Thoracic aorta (tissue), 2 donors: ENCODE measurements at regions not wholly inside any gene's neighbourhood (a gene's known extent, or its start where the extent isn't known, plus 50 kb on each side); places are given as distances from the start of the nearest gene placed in this dataset.

ENCODE experiments used
- ATAC-seq: fragments of 150-250 bp; one replicate; pipeline ENCODE4 v1.8.0; 2017; ENCODE audit warnings: low read depth; ENCODE audit not compliant: insufficient number of reproducible peaks, low FRiP score
- DNase-seq: peaks from one replicate; pipeline ENCODE4 v3.0.0-alpha.2; 2020; ENCODE audit warnings: low spot score
- H3K27ac ChIP-seq, 2 donors: fragments of 200-600 bp; sonication (generic); 1 replicate in 1 of 2; 2 replicates in 1 of 2; pipeline ENCODE4 v1.5.1; 2016; ENCODE audit warnings: mild to moderate bottlenecking in 2 of 2, moderate library complexity in 2 of 2
- H3K27me3 ChIP-seq: fragments of 200-600 bp; sonication (generic); replicated peaks from 2 replicates; pipeline ENCODE4 v1.6.0; 2016; ENCODE audit warnings: mild to moderate bottlenecking; ENCODE audit not compliant: insufficient read depth
- H3K36me3 ChIP-seq: fragments of 200-600 bp; sonication (generic); one replicate; pipeline ENCODE4 v1.5.1; 2016
- H3K4me1 ChIP-seq, 2 donors: fragments of 200-600 bp; sonication (generic); 1 replicate in 1 of 2; 2 replicates in 1 of 2; pipeline versions ENCODE4 v1.5.1 to v1.6.0; 2016; ENCODE audit warnings: low read depth in 2 of 2, mild to moderate bottlenecking in 1 of 2; ENCODE audit not compliant: control insufficient read depth in 1 of 2
- H3K4me3 ChIP-seq: fragments of 200-600 bp; sonication (generic); 2 replicates; pipeline ENCODE4 v1.5.1; 2016; ENCODE audit warnings: mild to moderate bottlenecking
- H3K9me3 ChIP-seq: fragments of 200-600 bp; sonication (generic); 2 replicates; pipeline ENCODE4 v1.5.1; 2016
- TF ChIP-seq, protein P1 (sequence below): fragments of 200-600 bp; sonication (generic); IDR thresholded peaks from one replicate; pipeline ENCODE4 v1.5.1; 2019; ENCODE audit warnings: antibody characterized with exemption

DNA sequence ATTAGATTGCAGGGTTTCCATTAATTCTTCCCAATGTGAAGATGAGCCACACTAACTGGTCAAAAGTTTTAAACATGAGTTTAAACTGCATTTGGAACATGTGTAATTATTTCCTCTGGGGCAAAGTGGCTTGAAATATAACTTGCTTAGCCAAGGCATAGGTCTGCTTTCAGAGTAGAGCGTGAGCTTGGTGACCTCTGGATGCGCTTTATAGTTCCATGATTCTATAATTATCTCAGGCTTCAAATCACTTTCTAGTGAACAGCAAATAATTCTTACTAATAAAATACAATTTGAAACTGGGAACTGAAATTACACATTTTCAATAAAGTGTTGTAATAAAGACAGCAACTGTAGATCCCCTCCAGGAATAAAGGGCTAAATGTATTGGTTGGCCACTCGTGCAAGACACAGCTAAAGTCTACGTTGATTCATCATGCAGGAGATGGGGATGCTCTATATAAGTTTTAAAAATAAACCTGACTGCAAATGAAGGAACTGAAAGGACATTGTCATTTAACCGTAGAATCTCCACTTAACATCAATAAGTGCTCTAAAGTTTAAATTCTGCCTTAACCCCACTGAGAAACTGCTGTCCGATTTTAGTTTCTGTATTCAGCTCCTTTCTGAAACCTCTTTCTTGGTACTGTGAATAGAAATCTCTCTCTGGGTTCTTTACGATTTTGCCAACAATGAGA is 460.0 kb downstream of the PSAT1 start:
- Histone ChIP-seq H3K27ac (no peak overlapping the region), H3K27me3 (no peaks in the 10 kb centered on the region), H3K4me3 (no peak overlapping the region), H3K9me3 (no peaks in the 10 kb centered on the region), H3K36me3 (no peaks in the 10 kb centered on the region), H3K4me1 (no peaks in the 10 kb centered on the region)
- TF ChIP-seq, protein P1, sequence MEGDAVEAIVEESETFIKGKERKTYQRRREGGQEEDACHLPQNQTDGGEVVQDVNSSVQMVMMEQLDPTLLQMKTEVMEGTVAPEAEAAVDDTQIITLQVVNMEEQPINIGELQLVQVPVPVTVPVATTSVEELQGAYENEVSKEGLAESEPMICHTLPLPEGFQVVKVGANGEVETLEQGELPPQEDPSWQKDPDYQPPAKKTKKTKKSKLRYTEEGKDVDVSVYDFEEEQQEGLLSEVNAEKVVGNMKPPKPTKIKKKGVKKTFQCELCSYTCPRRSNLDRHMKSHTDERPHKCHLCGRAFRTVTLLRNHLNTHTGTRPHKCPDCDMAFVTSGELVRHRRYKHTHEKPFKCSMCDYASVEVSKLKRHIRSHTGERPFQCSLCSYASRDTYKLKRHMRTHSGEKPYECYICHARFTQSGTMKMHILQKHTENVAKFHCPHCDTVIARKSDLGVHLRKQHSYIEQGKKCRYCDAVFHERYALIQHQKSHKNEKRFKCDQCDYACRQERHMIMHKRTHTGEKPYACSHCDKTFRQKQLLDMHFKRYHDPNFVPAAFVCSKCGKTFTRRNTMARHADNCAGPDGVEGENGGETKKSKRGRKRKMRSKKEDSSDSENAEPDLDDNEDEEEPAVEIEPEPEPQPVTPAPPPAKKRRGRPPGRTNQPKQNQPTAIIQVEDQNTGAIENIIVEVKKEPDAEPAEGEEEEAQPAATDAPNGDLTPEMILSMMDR: no peak
- DNase-seq (no peak), ATAC-seq (no peak)

- TF ChIP-seq, protein P1: no peak
- Histone ChIP-seq H3K36me3 (no peaks in the 10 kb centered on the region), H3K27me3 (no peaks in the 10 kb centered on the region), H3K27ac (no peak overlapping the region), H3K9me3 (no peaks in the 10 kb centered on the region), H3K4me1 (no peaks in the 10 kb centered on the region), H3K4me3 (no peak overlapping the region)
- DNase-seq: no peak
- no peak for ATAC-seq
These were observed 466.5 kb downstream of the PSAT1 start for GRCh38 chr9:78763424-78763823.

DNA sequence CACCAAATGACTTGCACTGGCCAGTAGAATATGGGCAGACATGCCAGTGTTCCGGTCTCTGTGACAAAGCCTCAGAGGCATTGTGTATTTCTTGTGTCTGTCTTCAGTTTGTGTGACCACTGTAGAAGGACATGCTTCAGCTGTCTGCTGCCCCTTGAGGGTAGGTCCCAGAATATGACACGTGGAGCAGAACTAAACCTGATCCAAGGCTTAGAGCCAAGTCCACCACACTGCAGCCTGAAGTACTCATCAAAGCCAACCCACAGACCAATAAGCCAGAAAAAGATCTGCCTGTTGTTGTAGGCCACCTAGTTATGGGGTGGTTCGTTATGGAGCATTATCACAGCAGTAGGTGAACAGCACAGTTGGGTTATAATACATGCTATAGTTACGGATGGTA is 468.9 kb downstream of the PSAT1 start:
- Histone ChIP-seq H3K4me3 (no peak overlapping the region), H3K4me1 (no peaks in the 10 kb centered on the region), H3K36me3 (no peaks in the 10 kb centered on the region), H3K27ac (no peak overlapping the region), H3K27me3 (no peaks in the 10 kb centered on the region), H3K9me3 (no peaks in the 10 kb centered on the region)
- ATAC-seq: no peak
- TF ChIP-seq, protein P1: no peak
- no peak for DNase-seq

GRCh38 chr9:78767490-78767889 is 470.6 kb downstream of the PSAT1 start:
- H3K27me3 ChIP-seq: no peaks in the 10 kb centered on the region
- no peak for ATAC-seq
- TF ChIP-seq, protein P1: no peak

DNA sequence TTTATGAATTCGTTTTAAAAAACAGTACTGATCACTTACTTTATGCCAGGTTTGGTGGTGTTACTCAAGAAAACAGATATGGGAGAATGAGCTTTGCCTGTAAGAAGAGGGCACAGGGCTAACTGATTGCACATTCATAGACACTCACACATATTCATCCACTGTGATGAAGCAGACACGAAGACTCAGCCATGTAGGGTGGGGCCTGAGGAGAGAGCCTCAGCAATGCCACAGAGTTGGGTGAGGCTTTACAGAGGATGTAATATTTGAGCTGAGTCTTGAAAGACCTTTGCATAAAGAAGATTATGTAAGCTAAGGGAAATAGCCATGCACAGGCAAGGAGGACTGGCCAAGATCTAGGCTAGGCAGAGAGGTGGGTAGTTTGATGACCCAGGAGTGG is 472.8 kb downstream of the PSAT1 start:
- H3K27me3 ChIP-seq: no peaks in the 10 kb centered on the region
- DNase-seq: no peak
- no peak for ATAC-seq
- H3K27ac ChIP-seq: no peak overlapping the region
- TF ChIP-seq, protein P1: no peak
- H3K4me3 ChIP-seq: no peak overlapping the region
- no peaks in the 10 kb centered on the region for H3K9me3 ChIP-seq
- no peaks in the 10 kb centered on the region for H3K36me3 ChIP-seq
- H3K4me1 ChIP-seq: no peaks in the 10 kb centered on the region

More at GRCh38 chr9:78767490-78767889, 470.6 kb downstream of the PSAT1 start:
- no peak overlapping the region for H3K27ac ChIP-seq
- H3K4me1 ChIP-seq: no peaks in the 10 kb centered on the region
- no peak overlapping the region for H3K4me3 ChIP-seq
- DNase-seq: no peak
- H3K36me3 ChIP-seq: no peaks in the 10 kb centered on the region
- H3K9me3 ChIP-seq: no peaks in the 10 kb centered on the region
